NB4 (cell line): ENCODE measurements at regions not wholly inside any gene's neighbourhood (a gene's known extent, or its start where the extent isn't known, plus 50 kb on each side); places are given as distances from the start of the nearest gene placed in this dataset.

Experiments used
- DNase-seq: peaks from one replicate; pipeline ENCODE4 v3.0.0; 2010; ENCODE audit warnings: low read depth
- H3K4me3 ChIP-seq: one replicate; pipeline ENCODE4 v1.5.1; 2011; ENCODE audit warnings: mild to moderate bottlenecking, low read depth, low read length, moderate library complexity
- CTCF ChIP-seq: IDR thresholded peaks from one replicate; pipeline ENCODE4 v1.5.1; 2012; ENCODE audit warnings: low read depth, low read length
- MAX ChIP-seq: IDR thresholded peaks from 2 replicates; pipeline ENCODE4 v1.6.1; 2011; ENCODE audit warnings: low read depth, low read length
- MYC ChIP-seq: IDR thresholded peaks from 2 replicates; pipeline ENCODE4 v1.6.1; 2011; ENCODE audit warnings: low read depth, low read length
- POLR2A ChIP-seq: IDR thresholded peaks from 2 replicates; pipeline ENCODE4 v1.6.1; 2011; ENCODE audit warnings: mild to moderate bottlenecking; ENCODE audit not compliant: insufficient read length; ENCODE audit errors: extremely low read depth

- TF ChIP-seq CTCF, result no peak
- DNase-seq, result no peak
These were observed 90.0 kb downstream of the FGF18 start for GRCh38 chr5:171509467-171509866.

GRCh38 chr5:171512397-171512796 is 93.0 kb downstream of the FGF18 start:
- DNase-seq, result no peak
- no peak overlapping the region for H3K4me3 ChIP-seq
- TF ChIP-seq POLR2A (no peak), CTCF (no peak), MAX (no peak), MYC (no peak)

More at GRCh38 chr5:171509467-171509866, 90.0 kb downstream of the FGF18 start:
- H3K4me3 ChIP-seq, result no peak overlapping the region

GRCh38 chr5:171513591-171513990 is 94.1 kb downstream of the FGF18 start:
- TF ChIP-seq POLR2A, result no peak
- TF ChIP-seq CTCF, result no peak
- TF ChIP-seq MAX, result no peak
- no peak for TF ChIP-seq MYC
- DNase-seq, result no peak
- no peak overlapping the region for H3K4me3 ChIP-seq

- DNase-seq, result no peak
- H3K4me3 ChIP-seq, result no peak overlapping the region
- no peak for TF ChIP-seq POLR2A
- no peak for TF ChIP-seq MAX
- no peak for TF ChIP-seq CTCF
- no peak for TF ChIP-seq MYC
These were observed 99.5 kb downstream of the FGF18 start for GRCh38 chr5:171518916-171519315.

- TF ChIP-seq CTCF (no peak), MAX (no peak), POLR2A (no peak), MYC (no peak)
- no peak overlapping the region for H3K4me3 ChIP-seq
- DNase-seq, result no peak
These were observed 101.1 kb downstream of the FGF18 start for GRCh38 chr5:171520300-171521174.

- TF ChIP-seq CTCF, result no peak
- no peak for DNase-seq
- H3K4me3 ChIP-seq, result no peak overlapping the region
These were observed 101.8 kb downstream of the FGF18 start for GRCh38 chr5:171521219-171521633.
